ENCODE measurements at regions not wholly inside any gene's neighbourhood (a gene's known extent, or its start where the extent isn't known, plus 50 kb on each side); places are given as distances from the start of the nearest gene placed in this dataset.

DNA sequence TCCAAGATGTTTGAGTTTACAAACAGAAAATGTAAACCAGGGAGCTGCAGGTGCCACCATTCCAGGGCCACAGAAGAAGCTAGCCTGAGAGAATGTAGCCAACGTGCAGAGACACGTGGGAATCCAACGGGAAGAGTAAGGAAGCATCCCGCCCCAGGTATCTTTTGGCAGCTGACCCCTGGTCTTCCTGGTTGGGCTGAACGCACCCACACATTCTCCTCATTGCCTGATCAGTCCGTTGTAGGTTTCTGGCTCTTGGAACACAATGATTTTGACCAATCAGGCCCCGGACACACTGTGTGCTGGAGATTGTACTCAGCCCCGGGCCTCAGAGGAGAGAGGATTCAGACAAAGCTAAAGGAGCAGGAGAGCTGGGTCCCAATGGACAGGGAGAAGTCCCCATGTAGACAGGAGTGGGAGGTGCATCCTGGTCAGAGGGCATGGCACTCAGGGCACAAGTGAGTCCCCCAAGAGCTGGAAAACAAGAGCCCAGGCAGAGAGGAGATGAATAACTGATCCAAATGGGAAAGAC is 102.3 kb downstream of the TPRA1 start:
- TF ChIP-seq, protein P1, sequence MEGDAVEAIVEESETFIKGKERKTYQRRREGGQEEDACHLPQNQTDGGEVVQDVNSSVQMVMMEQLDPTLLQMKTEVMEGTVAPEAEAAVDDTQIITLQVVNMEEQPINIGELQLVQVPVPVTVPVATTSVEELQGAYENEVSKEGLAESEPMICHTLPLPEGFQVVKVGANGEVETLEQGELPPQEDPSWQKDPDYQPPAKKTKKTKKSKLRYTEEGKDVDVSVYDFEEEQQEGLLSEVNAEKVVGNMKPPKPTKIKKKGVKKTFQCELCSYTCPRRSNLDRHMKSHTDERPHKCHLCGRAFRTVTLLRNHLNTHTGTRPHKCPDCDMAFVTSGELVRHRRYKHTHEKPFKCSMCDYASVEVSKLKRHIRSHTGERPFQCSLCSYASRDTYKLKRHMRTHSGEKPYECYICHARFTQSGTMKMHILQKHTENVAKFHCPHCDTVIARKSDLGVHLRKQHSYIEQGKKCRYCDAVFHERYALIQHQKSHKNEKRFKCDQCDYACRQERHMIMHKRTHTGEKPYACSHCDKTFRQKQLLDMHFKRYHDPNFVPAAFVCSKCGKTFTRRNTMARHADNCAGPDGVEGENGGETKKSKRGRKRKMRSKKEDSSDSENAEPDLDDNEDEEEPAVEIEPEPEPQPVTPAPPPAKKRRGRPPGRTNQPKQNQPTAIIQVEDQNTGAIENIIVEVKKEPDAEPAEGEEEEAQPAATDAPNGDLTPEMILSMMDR (IDR thresholded peaks at IDR 0.05) = no peak
- TF ChIP-seq POLR2A (IDR thresholded peaks at IDR 0.05) = no peak

Data from esophagus squamous epithelium (tissue), 4 donors.